ENCODE measurements at regions not wholly inside any gene's neighbourhood (a gene's known extent, or its start where the extent isn't known, plus 50 kb on each side); places are given as distances from the start of the nearest gene placed in this dataset.

DNA sequence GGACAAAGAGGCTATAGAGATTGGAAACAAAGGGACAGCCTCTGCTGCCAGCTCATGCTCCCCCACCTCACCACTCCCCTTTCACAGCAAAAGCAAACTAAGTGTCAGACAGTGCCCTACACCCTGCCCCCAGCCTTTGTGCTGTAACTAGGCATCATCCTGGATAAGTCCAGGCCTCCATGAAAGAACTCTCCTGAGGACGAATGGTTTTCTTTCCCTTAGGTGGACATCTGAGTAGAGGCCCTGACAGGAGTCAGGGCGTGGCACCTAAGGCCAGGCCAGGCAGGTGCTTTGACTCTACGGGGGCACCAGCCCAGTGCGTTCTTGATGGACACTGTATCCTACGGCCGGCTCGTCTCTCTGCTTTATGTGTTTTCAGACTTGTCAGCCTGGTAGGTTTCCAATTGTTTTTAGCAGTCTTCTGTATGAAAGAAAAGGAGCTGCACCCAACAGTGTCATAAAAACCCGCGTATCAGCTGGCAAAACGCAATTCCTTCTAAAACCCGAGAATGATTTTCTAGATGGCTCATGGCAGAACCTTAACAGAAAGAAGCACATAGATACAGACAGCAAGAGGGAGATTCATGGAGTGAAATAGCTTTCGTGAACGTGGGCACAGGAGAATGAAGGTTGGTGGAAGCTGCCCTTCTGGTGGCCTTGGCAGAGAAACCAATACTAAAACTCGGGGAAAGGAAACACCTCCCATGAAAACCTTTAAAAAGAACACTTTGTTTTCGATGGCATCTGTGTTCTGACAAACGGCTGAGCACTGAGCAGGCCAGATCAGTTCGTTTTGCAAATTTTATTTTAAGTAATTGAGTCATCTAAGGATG lies 51.7 kb upstream of the AJAP1 start:
- TF ChIP-seq, protein P1, sequence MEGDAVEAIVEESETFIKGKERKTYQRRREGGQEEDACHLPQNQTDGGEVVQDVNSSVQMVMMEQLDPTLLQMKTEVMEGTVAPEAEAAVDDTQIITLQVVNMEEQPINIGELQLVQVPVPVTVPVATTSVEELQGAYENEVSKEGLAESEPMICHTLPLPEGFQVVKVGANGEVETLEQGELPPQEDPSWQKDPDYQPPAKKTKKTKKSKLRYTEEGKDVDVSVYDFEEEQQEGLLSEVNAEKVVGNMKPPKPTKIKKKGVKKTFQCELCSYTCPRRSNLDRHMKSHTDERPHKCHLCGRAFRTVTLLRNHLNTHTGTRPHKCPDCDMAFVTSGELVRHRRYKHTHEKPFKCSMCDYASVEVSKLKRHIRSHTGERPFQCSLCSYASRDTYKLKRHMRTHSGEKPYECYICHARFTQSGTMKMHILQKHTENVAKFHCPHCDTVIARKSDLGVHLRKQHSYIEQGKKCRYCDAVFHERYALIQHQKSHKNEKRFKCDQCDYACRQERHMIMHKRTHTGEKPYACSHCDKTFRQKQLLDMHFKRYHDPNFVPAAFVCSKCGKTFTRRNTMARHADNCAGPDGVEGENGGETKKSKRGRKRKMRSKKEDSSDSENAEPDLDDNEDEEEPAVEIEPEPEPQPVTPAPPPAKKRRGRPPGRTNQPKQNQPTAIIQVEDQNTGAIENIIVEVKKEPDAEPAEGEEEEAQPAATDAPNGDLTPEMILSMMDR (IDR thresholded peaks at IDR 0.05; ENCODE audit: low read depth, low read length): no peak
- H3K4me3 ChIP-seq (ENCODE audit: low read depth, low read length): no peak overlapping the region

DNA sequence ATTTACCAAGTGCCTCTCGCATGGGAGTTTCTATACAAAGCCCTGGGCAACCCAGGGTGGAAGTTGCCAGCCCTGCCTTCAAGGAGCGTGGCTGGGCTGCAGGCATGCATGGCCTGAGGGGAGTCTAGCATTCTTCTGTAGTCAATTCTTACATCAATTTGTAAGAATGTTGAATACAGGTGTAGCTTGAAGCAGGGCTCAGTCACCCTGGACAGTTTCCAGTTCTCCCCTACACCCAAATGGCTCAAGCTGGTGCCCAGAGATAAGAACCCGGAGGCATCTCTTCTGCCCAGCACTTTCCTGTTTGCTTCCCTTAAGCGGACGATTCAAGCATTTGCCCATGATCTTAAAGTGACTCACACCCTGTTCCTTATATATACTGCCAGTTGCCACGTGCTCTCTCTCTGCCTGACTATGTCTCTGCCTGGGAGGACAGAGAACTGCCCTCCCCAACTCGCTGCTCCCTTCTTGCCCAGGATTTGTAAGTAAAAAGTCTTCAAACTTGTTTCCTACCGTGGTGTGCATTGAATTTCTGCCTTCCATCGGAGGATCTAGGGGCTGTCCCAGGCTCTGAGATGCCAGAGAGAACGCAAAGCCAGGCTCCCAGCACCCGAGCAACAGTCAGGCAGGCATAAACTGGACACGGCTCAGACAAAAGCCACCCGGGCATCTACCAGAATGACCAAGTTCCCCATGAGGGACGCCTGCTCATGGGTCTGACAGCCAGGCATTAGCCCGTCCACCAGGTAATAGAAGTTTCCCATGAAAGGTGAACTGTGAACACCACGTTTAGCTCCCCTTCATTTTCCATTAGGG lies 50.9 kb upstream of the AJAP1 start:
- H3K4me3 ChIP-seq (ENCODE audit: low read depth, low read length): no peak overlapping the region
- TF ChIP-seq, protein P1 (IDR thresholded peaks at IDR 0.05; ENCODE audit: low read depth, low read length): no peak
